ENCODE measurements at regions not wholly inside any gene's neighbourhood (a gene's known extent, or its start where the extent isn't known, plus 50 kb on each side); places are given as distances from the start of the nearest gene placed in this dataset.

- Histone ChIP-seq H3K9me2 (replicated peaks; ENCODE audit: insufficient read depth, low read length) (no peaks in the 10 kb centered on the region; the same call in 1 of the 2 replicates), H3K9ac (ENCODE audit: low read length) (no peak overlapping the region), H4K20me1 (ENCODE audit: low read depth, low read length) (no peaks in the 10 kb centered on the region), H3F3A (ENCODE audit: insufficient read depth) (no peaks in the 10 kb centered on the region), H3K27me3 (ENCODE audit: low read length) (no peaks in the 10 kb centered on the region), H3K27ac (ENCODE audit: low read depth, low read length) (no peak overlapping the region), H3K4me3 (ENCODE audit: insufficient read depth, low read length, poor library complexity, severe bottlenecking) (no peak overlapping the region), H3K79me2 (ENCODE audit: insufficient read depth, low read length) (no peaks in the 10 kb centered on the region), H3K4me2 (ENCODE audit: low read depth, low read length, poor library complexity, severe bottlenecking) (no peak overlapping the region), H2AFZ (ENCODE audit: low read depth, low read length, severe bottlenecking) (no peak overlapping the region), H3K9me3 (ENCODE audit: insufficient read depth, low read length) (no peaks in the 10 kb centered on the region), H3K36me3 (ENCODE audit: low read length) (no peaks in the 10 kb centered on the region)
- TF ChIP-seq CTCF (IDR thresholded peaks at IDR 0.05; ENCODE audit: insufficient read depth, low read length, poor library complexity, severe bottlenecking) (no peak), EZH2phosphoT487 (conservative IDR thresholded peaks at IDR 0.05; ENCODE audit: low read length) (no peak)
Measured at GRCh38 chr2:23026671-23027070, 358.3 kb upstream of the KLHL29 start.

- no peak overlapping the region for H2AFZ ChIP-seq (ENCODE audit: low read depth, low read length, severe bottlenecking)
- no peaks in the 10 kb centered on the region for H3F3A ChIP-seq (ENCODE audit: insufficient read depth)
- H3K36me3 ChIP-seq (ENCODE audit: low read length), result no peaks in the 10 kb centered on the region
- no peak overlapping the region for H3K9ac ChIP-seq (ENCODE audit: low read length)
- no peak overlapping the region for H3K4me2 ChIP-seq (ENCODE audit: low read depth, low read length, poor library complexity, severe bottlenecking)
- no peak overlapping the region for H3K4me3 ChIP-seq (ENCODE audit: insufficient read depth, low read length, poor library complexity, severe bottlenecking)
- no peaks in the 10 kb centered on the region for H3K79me2 ChIP-seq (ENCODE audit: insufficient read depth, low read length)
- no peak for TF ChIP-seq CTCF (IDR thresholded peaks at IDR 0.05; ENCODE audit: insufficient read depth, low read length, poor library complexity, severe bottlenecking)
- no peak for TF ChIP-seq EZH2phosphoT487 (conservative IDR thresholded peaks at IDR 0.05; ENCODE audit: low read length)
- no peaks in the 10 kb centered on the region for H3K9me3 ChIP-seq (ENCODE audit: insufficient read depth, low read length)
- H3K27me3 ChIP-seq (ENCODE audit: low read length), result no peaks in the 10 kb centered on the region
- no peaks in the 10 kb centered on the region for H4K20me1 ChIP-seq (ENCODE audit: low read depth, low read length)
- no peak overlapping the region for H3K27ac ChIP-seq (ENCODE audit: low read depth, low read length)
- no peaks in the 10 kb centered on the region for H3K9me2 ChIP-seq (replicated peaks; ENCODE audit: insufficient read depth, low read length)
Measured at GRCh38 chr2:23027396-23027795, 357.6 kb upstream of the KLHL29 start.

GRCh38 chr2:23028106-23028505, 356.9 kb upstream of the KLHL29 start:
- Histone ChIP-seq H3K27me3 (ENCODE audit: low read length) (no peaks in the 10 kb centered on the region), H3F3A (ENCODE audit: insufficient read depth) (no peaks in the 10 kb centered on the region), H3K4me3 (ENCODE audit: insufficient read depth, low read length, poor library complexity, severe bottlenecking) (no peak overlapping the region), H3K27ac (ENCODE audit: low read depth, low read length) (no peak overlapping the region), H4K20me1 (ENCODE audit: low read depth, low read length) (no peaks in the 10 kb centered on the region), H3K9me2 (replicated peaks; ENCODE audit: insufficient read depth, low read length) (no peaks in the 10 kb centered on the region), H3K79me2 (ENCODE audit: insufficient read depth, low read length) (no peaks in the 10 kb centered on the region), H3K4me2 (ENCODE audit: low read depth, low read length, poor library complexity, severe bottlenecking) (no peak overlapping the region), H2AFZ (ENCODE audit: low read depth, low read length, severe bottlenecking) (no peak overlapping the region), H3K36me3 (ENCODE audit: low read length) (no peaks in the 10 kb centered on the region), H3K9ac (ENCODE audit: low read length) (no peak overlapping the region), H3K9me3 (ENCODE audit: insufficient read depth, low read length) (no peaks in the 10 kb centered on the region)
- TF ChIP-seq EZH2phosphoT487 (conservative IDR thresholded peaks at IDR 0.05; ENCODE audit: low read length), result no peak
- TF ChIP-seq CTCF (IDR thresholded peaks at IDR 0.05; ENCODE audit: insufficient read depth, low read length, poor library complexity, severe bottlenecking), result no peak
